NCI-H1105 (cell line): ENCODE measurements at regions not wholly inside any gene's neighbourhood (a gene's known extent, or its start where the extent isn't known, plus 50 kb on each side); places are given as distances from the start of the nearest gene placed in this dataset.

ENCODE experiments used
- DNase-seq: peaks from one replicate; lab custom pipeline; 2025; lab: John Stamatoyannopoulos, UW

- DNase-seq: no peak
These were observed 54.6 kb upstream of the TNP1 start for GRCh38 chr2:216914491-216914890.

DNA sequence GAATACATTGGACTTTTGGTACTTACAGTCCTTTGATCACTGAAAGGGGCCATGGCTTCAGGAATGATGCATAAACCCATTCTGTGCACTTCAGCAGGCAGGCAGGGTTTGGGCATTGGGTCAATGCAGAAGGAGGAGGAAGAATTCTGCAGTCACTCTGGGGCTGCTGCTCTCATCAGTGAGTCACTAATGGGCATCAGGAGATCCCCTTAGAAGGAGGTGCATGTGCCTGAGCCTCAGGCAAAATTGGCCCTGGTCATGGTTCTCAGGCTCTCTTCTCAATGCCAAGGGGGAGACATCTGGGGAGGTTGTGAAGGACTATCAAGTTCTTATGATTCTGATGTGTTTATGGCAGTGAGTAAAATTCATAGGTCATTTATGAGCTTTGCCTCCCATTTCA is 52.0 kb upstream of the TNP1 start:
- no peak for DNase-seq

DNA sequence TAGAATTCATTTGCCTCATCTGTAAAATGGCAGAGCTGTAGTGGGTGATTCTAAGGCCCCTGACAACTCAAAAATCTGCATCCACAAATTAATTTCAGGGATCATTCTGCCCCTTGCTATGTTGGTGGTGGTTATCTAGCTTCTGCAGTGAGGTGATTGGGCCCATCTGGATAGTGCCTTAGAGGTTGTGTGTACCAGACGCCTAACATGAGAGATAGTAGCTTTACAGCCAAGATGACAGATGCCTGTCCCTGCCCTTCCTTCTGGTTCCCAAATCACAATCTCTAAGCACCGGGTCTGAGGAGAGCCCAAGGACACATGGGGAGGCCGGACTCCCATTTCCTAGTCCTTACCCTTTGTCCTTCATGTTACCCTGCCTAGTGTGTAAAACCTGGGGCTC is 51.1 kb upstream of the TNP1 start:
- no peak for DNase-seq

- DNase-seq: no peak
These were observed 49.8 kb upstream of the TNP1 start for GRCh38 chr2:216909541-216910210.
